ENCODE measurements at regions not wholly inside any gene's neighbourhood (a gene's known extent, or its start where the extent isn't known, plus 50 kb on each side); places are given as distances from the start of the nearest gene placed in this dataset.

DNA sequence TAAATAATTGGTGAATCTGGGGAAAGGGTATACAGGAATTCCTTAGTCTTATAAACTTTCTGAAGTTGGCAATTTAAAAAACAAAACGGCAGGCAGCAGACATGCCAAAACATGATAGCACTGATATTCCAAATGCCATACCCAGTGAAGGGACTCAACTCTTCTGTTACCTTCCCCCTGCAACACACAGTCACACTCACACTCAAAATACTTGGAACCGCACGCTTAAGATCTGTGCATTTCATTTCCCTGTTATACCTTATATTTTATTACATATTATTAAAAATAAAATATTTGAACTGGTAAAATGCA lies 123.4 kb downstream of the ZFP36L2 start:
- H3K9me3 ChIP-seq (replicated peaks; ENCODE audit: control insufficient read depth, insufficient read depth, low read length): no peaks in the 10 kb centered on the region
- SMC1A ChIA-PET (ENCODE audit: uncharacterized antibody, unreplicated experiment): no interaction called here
- no peak for FAIRE-seq
- H4K20me1 ChIP-seq (ENCODE audit: control insufficient read depth, insufficient read depth): no peaks in the 10 kb centered on the region
- no peak overlapping the region for H3K27ac ChIP-seq (ENCODE audit: control insufficient read depth, insufficient read depth)
- no peaks in the 10 kb centered on the region for H3K27me3 ChIP-seq (replicated peaks in 1 of 2; ENCODE audit: control insufficient read depth in 2 of 2, insufficient read depth in 2 of 2, low read length in 1 of 2)
- no peak overlapping the region for H3K4me3 ChIP-seq
- H3K79me2 ChIP-seq (ENCODE audit: control insufficient read depth, insufficient read depth, low read length): no peaks in the 10 kb centered on the region
- no TSS peak for BruUV-seq (replicated peaks)
- DNase-seq (ENCODE audit: low read depth, low spot score): no peak
- H3K4me2 ChIP-seq (ENCODE audit: control insufficient read depth, insufficient read depth): no peak overlapping the region
- in situ Hi-C loops (cut with MboI): no loop called here
- H2AFZ ChIP-seq (ENCODE audit: control insufficient read depth, low read depth, low read length): no peak overlapping the region
- no peak overlapping the region for H3K9ac ChIP-seq (ENCODE audit: control insufficient read depth, insufficient read depth, low read length)
- H3K36me3 ChIP-seq (ENCODE audit: control insufficient read depth in 2 of 2, insufficient read depth in 2 of 2, low read length in 1 of 2): no peaks in the 10 kb centered on the region
- H3K4me1 ChIP-seq (ENCODE audit: control insufficient read depth, insufficient read depth, low read length): peaks cover 26% of the 10 kb centered on the region
- RAD21 ChIA-PET (ENCODE audit: unreplicated experiment): no interaction called here
- POLR2A ChIA-PET: no interaction called here
- no peak for TF ChIP-seq CREM (IDR thresholded peaks at IDR 0.05; ENCODE audit: low read depth)
- no peak for TF ChIP-seq EP300 (IDR thresholded peaks at IDR 0.05; ENCODE audit: borderline replicate concordance in 1 of 2, control insufficient read depth in 1 of 2, low read depth in 2 of 2, low read length in 2 of 2)
- TF ChIP-seq RBBP5 (conservative IDR thresholded peaks at IDR 0.05): no peak
- TF ChIP-seq TCF3 (IDR thresholded peaks at IDR 0.05; ENCODE audit: borderline replicate concordance, insufficient read depth, low read depth, low read length): no peak
- no peak for TF ChIP-seq ZNF24 (IDR thresholded peaks at IDR 0.05)
- TF ChIP-seq, protein P1, sequence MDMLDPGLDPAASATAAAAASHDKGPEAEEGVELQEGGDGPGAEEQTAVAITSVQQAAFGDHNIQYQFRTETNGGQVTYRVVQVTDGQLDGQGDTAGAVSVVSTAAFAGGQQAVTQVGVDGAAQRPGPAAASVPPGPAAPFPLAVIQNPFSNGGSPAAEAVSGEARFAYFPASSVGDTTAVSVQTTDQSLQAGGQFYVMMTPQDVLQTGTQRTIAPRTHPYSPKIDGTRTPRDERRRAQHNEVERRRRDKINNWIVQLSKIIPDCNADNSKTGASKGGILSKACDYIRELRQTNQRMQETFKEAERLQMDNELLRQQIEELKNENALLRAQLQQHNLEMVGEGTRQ (IDR thresholded peaks at IDR 0.05; ENCODE audit: borderline replicate concordance, low read depth, low read length): no peak
- no peak for TF ChIP-seq POLR2AphosphoS5 (IDR thresholded peaks at IDR 0.05; ENCODE audit: low read length)
- TF ChIP-seq, protein P2, sequence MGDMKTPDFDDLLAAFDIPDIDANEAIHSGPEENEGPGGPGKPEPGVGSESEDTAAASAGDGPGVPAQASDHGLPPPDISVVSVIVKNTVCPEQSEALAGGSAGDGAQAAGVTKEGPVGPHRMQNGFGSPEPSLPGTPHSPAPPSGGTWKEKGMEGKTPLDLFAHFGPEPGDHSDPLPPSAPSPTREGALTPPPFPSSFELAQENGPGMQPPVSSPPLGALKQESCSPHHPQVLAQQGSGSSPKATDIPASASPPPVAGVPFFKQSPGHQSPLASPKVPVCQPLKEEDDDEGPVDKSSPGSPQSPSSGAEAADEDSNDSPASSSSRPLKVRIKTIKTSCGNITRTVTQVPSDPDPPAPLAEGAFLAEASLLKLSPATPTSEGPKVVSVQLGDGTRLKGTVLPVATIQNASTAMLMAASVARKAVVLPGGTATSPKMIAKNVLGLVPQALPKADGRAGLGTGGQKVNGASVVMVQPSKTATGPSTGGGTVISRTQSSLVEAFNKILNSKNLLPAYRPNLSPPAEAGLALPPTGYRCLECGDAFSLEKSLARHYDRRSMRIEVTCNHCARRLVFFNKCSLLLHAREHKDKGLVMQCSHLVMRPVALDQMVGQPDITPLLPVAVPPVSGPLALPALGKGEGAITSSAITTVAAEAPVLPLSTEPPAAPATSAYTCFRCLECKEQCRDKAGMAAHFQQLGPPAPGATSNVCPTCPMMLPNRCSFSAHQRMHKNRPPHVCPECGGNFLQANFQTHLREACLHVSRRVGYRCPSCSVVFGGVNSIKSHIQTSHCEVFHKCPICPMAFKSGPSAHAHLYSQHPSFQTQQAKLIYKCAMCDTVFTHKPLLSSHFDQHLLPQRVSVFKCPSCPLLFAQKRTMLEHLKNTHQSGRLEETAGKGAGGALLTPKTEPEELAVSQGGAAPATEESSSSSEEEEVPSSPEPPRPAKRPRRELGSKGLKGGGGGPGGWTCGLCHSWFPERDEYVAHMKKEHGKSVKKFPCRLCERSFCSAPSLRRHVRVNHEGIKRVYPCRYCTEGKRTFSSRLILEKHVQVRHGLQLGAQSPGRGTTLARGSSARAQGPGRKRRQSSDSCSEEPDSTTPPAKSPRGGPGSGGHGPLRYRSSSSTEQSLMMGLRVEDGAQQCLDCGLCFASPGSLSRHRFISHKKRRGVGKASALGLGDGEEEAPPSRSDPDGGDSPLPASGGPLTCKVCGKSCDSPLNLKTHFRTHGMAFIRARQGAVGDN (IDR thresholded peaks at IDR 0.05): no peak
- TF ChIP-seq, protein P3, sequence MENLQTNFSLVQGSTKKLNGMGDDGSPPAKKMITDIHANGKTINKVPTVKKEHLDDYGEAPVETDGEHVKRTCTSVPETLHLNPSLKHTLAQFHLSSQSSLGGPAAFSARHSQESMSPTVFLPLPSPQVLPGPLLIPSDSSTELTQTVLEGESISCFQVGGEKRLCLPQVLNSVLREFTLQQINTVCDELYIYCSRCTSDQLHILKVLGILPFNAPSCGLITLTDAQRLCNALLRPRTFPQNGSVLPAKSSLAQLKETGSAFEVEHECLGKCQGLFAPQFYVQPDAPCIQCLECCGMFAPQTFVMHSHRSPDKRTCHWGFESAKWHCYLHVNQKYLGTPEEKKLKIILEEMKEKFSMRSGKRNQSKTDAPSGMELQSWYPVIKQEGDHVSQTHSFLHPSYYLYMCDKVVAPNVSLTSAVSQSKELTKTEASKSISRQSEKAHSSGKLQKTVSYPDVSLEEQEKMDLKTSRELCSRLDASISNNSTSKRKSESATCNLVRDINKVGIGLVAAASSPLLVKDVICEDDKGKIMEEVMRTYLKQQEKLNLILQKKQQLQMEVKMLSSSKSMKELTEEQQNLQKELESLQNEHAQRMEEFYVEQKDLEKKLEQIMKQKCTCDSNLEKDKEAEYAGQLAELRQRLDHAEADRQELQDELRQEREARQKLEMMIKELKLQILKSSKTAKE (IDR thresholded peaks at IDR 0.05; ENCODE audit: low read depth, poor library complexity, severe bottlenecking): no peak
- TF ChIP-seq SMARCA5 (IDR thresholded peaks at IDR 0.05): no peak
- CTCF ChIA-PET: no interaction called here
- 85% methylated on average over 3 of the region's 3 CpGs for WGBS (ENCODE audit: insufficient coverage, insufficient replicate concordance, low lambda C conversion rate, missing lambda C conversion rate)
- intact Hi-C loops (cut with micrococcal nuclease; ENCODE audit: unreplicated experiment): no loop called here
- no peak for ATAC-seq
